Immature natural killer cell (primary cell): ENCODE measurements at regions not wholly inside any gene's neighbourhood (a gene's known extent, or its start where the extent isn't known, plus 50 kb on each side); places are given as distances from the start of the nearest gene placed in this dataset.
"Not testable (repeated sequence)": the region's sequence is repeated elsewhere in the genome, so short reads cannot be mapped to it uniquely, and the experiment has no call there.

Experiments used
- DNase-seq, 3 donors: peaks; one replicate each; pipeline ENCODE4 v3.0.0; 2022; ENCODE audit warnings: mixed read lengths in 1 of 3
- H3K27ac Mint-ChIP-seq, 6 donors: one replicate each; pipeline ENCODE4 v1.8.0; 2020; ENCODE audit warnings: mixed read lengths in 6 of 6, mild to moderate bottlenecking in 5 of 6, inconsistent platforms in 4 of 6, moderate library complexity in 3 of 6
- H3K27me3 Mint-ChIP-seq, 3 donors: one replicate each; pipeline ENCODE4 v1.8.0; 2020 to 2021; ENCODE audit warnings: low read depth in 3 of 3, mild to moderate bottlenecking in 3 of 3, mixed read lengths in 3 of 3, moderate library complexity in 3 of 3, inconsistent platforms in 1 of 3
- H3K36me3 Mint-ChIP-seq, 3 donors: one replicate each; pipeline ENCODE4 v1.8.0; 2020; ENCODE audit warnings: mixed read lengths in 3 of 3, inconsistent platforms in 2 of 3, mild to moderate bottlenecking in 2 of 3
- H3K4me1 Mint-ChIP-seq, 2 donors: one replicate each; pipeline ENCODE4 v1.8.0; 2020; ENCODE audit warnings: inconsistent platforms in 2 of 2, mild to moderate bottlenecking in 2 of 2, mixed read lengths in 2 of 2, moderate library complexity in 1 of 2
- H3K4me3 Mint-ChIP-seq, 5 donors: one replicate each; pipeline ENCODE4 v1.8.0; 2020; ENCODE audit warnings: mild to moderate bottlenecking in 5 of 5, mixed read lengths in 5 of 5, inconsistent platforms in 3 of 5, moderate library complexity in 3 of 5
- H3K9me3 Mint-ChIP-seq, 6 donors: one replicate each; pipeline ENCODE4 v1.8.0; 2020; ENCODE audit warnings: mild to moderate bottlenecking in 6 of 6, mixed read lengths in 6 of 6, inconsistent platforms in 4 of 6, moderate library complexity in 3 of 6

GRCh38 chr4:149183638-149184037 is 632.0 kb downstream of the IQCM start:
- DNase-seq, result no peak
- Mint-ChIP-seq H3K27ac (no peak overlapping the region), H3K9me3 (peaks cover 0 to 18% (median 7%) of the 10 kb centered on the region in 6 donors), H3K36me3 (no peaks in the 10 kb centered on the region), H3K27me3 (peaks cover 0 to 2% (median 0%) of the 10 kb centered on the region in 3 donors), H3K4me1 (no peaks in the 10 kb centered on the region), H3K4me3 (no peak overlapping the region)

DNA sequence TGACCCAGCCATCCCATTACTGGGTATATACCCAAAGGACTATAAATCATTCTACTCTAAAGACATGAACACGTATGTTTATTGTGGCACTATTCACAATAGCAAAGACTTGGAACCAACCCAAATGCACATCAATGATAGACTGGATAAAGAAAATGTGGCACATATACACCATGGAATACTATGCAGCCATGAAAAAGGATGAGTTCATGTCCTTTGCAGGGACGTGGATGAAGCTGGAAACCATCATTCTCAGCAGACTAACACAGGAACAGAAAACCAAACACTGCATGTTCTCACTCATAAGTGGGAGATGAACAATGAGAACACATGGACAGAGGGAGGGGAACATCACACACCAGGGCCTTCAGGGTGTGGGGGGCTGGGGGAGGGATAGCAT is 634.2 kb downstream of the IQCM start:
- H3K27ac Mint-ChIP-seq, DNase-seq, H3K4me3 Mint-ChIP-seq, H3K27me3 Mint-ChIP-seq, H3K4me1 Mint-ChIP-seq, H3K36me3 Mint-ChIP-seq: not testable (repeated sequence)
- peaks cover 1 to 24% (median 14%) of the 10 kb centered on the region in 6 donors for H3K9me3 Mint-ChIP-seq

- no peak for DNase-seq
- peaks cover 0 to 1% (median under 1%) of the 10 kb centered on the region in 3 donors for H3K27me3 Mint-ChIP-seq
- H3K9me3 Mint-ChIP-seq, result peaks cover 1 to 25% (median 15%) of the 10 kb centered on the region in 6 donors
- H3K36me3 Mint-ChIP-seq, result no peaks in the 10 kb centered on the region
- no peaks in the 10 kb centered on the region for H3K4me1 Mint-ChIP-seq
- H3K27ac Mint-ChIP-seq, result no peak overlapping the region
- no peak overlapping the region for H3K4me3 Mint-ChIP-seq
Observed at GRCh38 chr4:149176039-149176438, 639.6 kb downstream of the IQCM start.

DNA sequence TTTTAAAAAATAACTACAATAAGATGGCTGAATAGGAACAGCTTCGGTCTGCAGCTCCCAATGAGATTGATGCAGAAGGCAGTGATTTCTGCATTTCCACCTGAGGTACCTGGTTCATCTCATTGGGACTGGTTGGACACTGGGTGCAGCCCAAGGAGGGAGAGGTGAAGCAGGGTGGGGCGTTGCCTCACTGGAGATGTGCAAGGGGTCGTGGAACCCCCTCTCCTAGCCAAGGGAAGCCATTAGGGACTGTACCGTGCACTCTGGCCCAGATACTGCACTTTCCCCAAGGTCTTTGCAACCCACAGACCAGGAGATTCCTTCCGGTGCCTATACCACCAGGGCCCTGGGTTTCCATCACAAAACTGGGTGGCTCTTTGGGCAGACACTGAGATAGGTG is 640.1 kb downstream of the IQCM start:
- peaks cover 1 to 23% (median 14%) of the 10 kb centered on the region in 6 donors for H3K9me3 Mint-ChIP-seq
- H3K4me3 Mint-ChIP-seq, result no peak overlapping the region
- peaks cover 0 to 1% (median 0%) of the 10 kb centered on the region in 3 donors for H3K27me3 Mint-ChIP-seq
- no peak overlapping the region for H3K27ac Mint-ChIP-seq
- no peak for DNase-seq
- H3K4me1 Mint-ChIP-seq, result no peaks in the 10 kb centered on the region
- H3K36me3 Mint-ChIP-seq, result no peaks in the 10 kb centered on the region

DNA sequence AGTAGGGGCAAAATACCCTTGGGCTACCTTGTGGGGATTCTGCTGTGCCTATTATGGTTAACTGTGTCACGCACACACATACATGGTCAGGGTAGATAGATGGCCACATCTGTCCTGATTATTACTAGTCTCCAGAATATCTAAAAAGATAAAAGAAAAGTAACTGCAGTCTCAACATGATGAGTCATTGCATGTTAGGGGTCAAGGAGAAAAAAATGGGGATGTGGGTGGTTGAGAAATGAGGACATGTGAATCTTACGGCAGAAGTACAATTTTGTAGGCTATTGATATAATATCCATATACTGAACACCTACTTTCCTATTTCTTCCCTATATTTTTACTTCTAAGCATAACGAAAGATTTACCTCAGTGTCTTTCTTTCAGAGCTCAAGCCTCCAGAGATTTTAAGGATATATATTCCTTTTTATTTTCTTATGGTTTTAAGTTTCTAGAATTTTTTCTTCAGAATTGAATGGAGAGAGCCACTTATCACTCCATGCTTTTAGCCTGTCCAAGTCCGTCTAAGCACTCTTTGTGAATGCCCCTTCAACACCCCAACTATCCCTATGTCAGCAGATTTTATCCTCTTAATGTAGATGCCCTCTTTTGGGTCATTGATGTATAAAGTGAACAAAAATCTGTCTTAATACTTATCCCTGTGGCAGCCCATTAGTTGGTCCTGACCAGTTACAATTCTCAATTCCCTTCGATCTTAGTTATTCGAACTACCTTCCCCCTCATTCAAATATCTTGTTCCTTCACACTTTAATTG is 642.2 kb downstream of the IQCM start:
- no peaks in the 10 kb centered on the region for H3K4me1 Mint-ChIP-seq
- peaks cover 0 to 3% (median 2%) of the 10 kb centered on the region in 3 donors for H3K27me3 Mint-ChIP-seq
- no peak overlapping the region for H3K4me3 Mint-ChIP-seq
- no peak overlapping the region for H3K27ac Mint-ChIP-seq
- H3K36me3 Mint-ChIP-seq, result no peaks in the 10 kb centered on the region
- DNase-seq, result no peak
- H3K9me3 Mint-ChIP-seq, result peaks cover 4 to 24% (median 10%) of the 10 kb centered on the region in 6 donors

DNA sequence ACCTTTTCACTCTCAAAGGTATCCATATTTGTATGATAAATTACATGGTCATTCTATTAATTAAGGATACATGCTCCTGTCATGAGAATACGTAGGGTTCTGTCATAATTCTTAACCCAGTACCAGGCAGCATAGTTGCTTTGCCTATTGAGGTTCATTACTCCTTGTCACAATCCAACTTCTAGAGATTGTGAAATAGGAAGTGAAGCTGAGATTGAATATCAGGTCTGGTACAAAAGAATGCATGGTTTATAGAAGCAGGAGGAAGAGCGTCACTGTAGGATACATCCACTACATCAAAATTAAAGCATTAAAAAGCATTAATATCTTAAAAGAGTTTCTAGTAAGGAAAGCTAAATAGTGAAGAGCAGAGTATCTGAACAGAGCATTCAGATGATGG is 647.0 kb downstream of the IQCM start:
- H3K4me3 Mint-ChIP-seq, result no peak overlapping the region
- H3K27ac Mint-ChIP-seq, result no peak overlapping the region
- no peaks in the 10 kb centered on the region for H3K36me3 Mint-ChIP-seq

DNA sequence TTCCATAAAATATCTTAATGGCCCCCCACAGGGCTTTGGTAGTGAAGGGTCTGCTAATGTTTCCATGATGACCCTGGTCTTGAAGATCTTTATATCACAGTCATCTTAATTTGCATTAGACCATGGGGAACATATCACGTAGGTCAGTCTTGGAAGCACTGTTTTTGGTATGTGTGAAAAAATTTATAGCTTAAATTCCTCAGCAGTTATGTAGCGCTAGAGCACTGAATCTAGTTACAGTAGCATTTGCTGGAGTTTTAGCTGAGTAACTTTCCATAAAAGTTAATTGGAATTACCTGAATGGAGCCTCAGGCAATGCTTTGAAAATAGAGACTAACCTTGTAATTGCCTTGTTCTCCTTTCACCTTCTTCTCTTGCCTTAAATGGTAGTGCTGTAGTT is 648.8 kb downstream of the IQCM start:
- H3K4me3 Mint-ChIP-seq, result no peak overlapping the region
- peaks cover under 1 to 2% (median 1%) of the 10 kb centered on the region in 3 donors for H3K27me3 Mint-ChIP-seq
- DNase-seq, result no peak
- no peaks in the 10 kb centered on the region for H3K36me3 Mint-ChIP-seq
- peaks cover 0 to 17% (median 5%) of the 10 kb centered on the region in 6 donors for H3K9me3 Mint-ChIP-seq
- no peak overlapping the region for H3K27ac Mint-ChIP-seq
- H3K4me1 Mint-ChIP-seq, result no peaks in the 10 kb centered on the region

More for the DNA sequence above, 647.0 kb downstream of the IQCM start:
- Mint-ChIP-seq H3K9me3 (peaks cover 0 to 14% (median 5%) of the 10 kb centered on the region in 6 donors), H3K27me3 (peaks cover 0 to 2% (median 2%) of the 10 kb centered on the region in 3 donors), H3K4me1 (no peaks in the 10 kb centered on the region)
- no peak for DNase-seq

DNA sequence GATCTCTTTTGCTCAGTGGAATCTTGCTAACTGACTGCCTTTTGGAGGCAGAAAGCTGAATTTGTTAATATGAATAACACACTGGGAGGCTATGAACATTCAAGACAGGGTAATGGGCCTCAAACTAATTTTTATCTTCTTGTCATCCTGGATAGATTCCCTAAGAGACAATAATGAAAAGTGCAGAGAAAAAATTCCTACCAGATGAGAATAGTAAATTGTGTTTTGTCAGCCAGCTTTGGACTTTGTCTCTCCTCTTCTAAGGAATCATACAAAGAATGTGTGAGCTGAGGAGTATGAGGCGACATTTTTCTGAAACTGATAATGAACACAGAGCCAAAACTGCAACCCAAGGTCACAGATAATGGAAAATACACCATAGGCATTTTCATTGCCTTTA is 649.3 kb downstream of the IQCM start:
- H3K9me3 Mint-ChIP-seq, result peaks cover 0 to 18% (median 5%) of the 10 kb centered on the region in 6 donors
- H3K4me1 Mint-ChIP-seq, result no peaks in the 10 kb centered on the region
- DNase-seq, result no peak
- H3K27ac Mint-ChIP-seq, result no peak overlapping the region
- peaks cover 1 to 3% (median 2%) of the 10 kb centered on the region in 3 donors for H3K27me3 Mint-ChIP-seq
- H3K4me3 Mint-ChIP-seq, result no peak overlapping the region
- H3K36me3 Mint-ChIP-seq, result no peaks in the 10 kb centered on the region

GRCh38 chr4:149164282-149164681 is 651.4 kb downstream of the IQCM start:
- H3K4me3 Mint-ChIP-seq, result no peak overlapping the region
- H3K9me3 Mint-ChIP-seq, result peaks cover 0 to 13% (median 4%) of the 10 kb centered on the region in 6 donors
- DNase-seq, result no peak
- no peaks in the 10 kb centered on the region for H3K4me1 Mint-ChIP-seq
- H3K36me3 Mint-ChIP-seq, result no peaks in the 10 kb centered on the region
- no peak overlapping the region for H3K27ac Mint-ChIP-seq
- peaks cover 0 to 3% (median 2%) of the 10 kb centered on the region in 3 donors for H3K27me3 Mint-ChIP-seq

- DNase-seq, result no peak
- H3K36me3 Mint-ChIP-seq, result no peaks in the 10 kb centered on the region
- H3K27ac Mint-ChIP-seq, result no peak overlapping the region
- no peak overlapping the region for H3K4me3 Mint-ChIP-seq
- H3K9me3 Mint-ChIP-seq, result peaks cover 0 to 9% (median 2%) of the 10 kb centered on the region in 6 donors
- peaks cover 0 to 5% (median 0%) of the 10 kb centered on the region in 3 donors for H3K27me3 Mint-ChIP-seq
- H3K4me1 Mint-ChIP-seq, result no peaks in the 10 kb centered on the region
Observed at GRCh38 chr4:149161247-149161646, 654.4 kb downstream of the IQCM start.

DNA sequence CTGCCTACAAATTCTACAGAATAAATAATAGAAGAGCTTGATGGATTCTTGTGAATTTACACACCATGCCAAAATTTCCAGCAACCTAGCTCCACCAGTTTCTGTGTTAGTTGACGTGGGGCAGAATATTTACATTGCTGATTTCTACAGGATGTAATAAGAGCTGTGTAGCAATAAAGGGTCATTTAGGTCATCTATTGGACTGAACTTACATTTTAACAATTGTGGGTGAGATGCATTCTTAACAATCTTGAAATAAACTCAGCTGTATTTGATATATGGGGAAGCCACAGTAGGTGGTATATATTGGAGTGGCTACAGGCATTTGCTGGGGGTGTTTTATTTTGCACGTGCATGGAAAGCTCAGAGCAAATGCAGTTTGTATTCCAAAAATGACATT is 655.3 kb downstream of the IQCM start:
- no peak overlapping the region for H3K4me3 Mint-ChIP-seq
- H3K27me3 Mint-ChIP-seq, result peaks cover 0 to 5% (median 1%) of the 10 kb centered on the region in 3 donors
- peaks cover 0 to 10% (median 4%) of the 10 kb centered on the region in 6 donors for H3K9me3 Mint-ChIP-seq
- H3K36me3 Mint-ChIP-seq, result no peaks in the 10 kb centered on the region
- H3K4me1 Mint-ChIP-seq, result no peaks in the 10 kb centered on the region
- H3K27ac Mint-ChIP-seq, result no peak overlapping the region
- no peak for DNase-seq

- DNase-seq, result no peak
- H3K27me3 Mint-ChIP-seq, result peaks cover 0 to 5% (median 2%) of the 10 kb centered on the region in 3 donors
- H3K27ac Mint-ChIP-seq, result no peak overlapping the region
- no peak overlapping the region for H3K4me3 Mint-ChIP-seq
- H3K36me3 Mint-ChIP-seq, result no peaks in the 10 kb centered on the region
- peaks cover 0 to 10% (median 4%) of the 10 kb centered on the region in 6 donors for H3K9me3 Mint-ChIP-seq
- H3K4me1 Mint-ChIP-seq, result no peaks in the 10 kb centered on the region
Observed at GRCh38 chr4:149158817-149159216, 656.8 kb downstream of the IQCM start.

GRCh38 chr4:149145803-149146202 is 669.8 kb downstream of the IQCM start:
- H3K9me3 Mint-ChIP-seq, result peaks cover 6 to 28% (median 14%) of the 10 kb centered on the region in 6 donors
- no peaks in the 10 kb centered on the region for H3K4me1 Mint-ChIP-seq
- H3K36me3 Mint-ChIP-seq, result no peaks in the 10 kb centered on the region
- peaks cover 0 to 3% (median 2%) of the 10 kb centered on the region in 3 donors for H3K27me3 Mint-ChIP-seq
- no peak overlapping the region for H3K4me3 Mint-ChIP-seq
- H3K27ac Mint-ChIP-seq, result no peak overlapping the region
- no peak for DNase-seq

- no peak for DNase-seq
- H3K4me1 Mint-ChIP-seq, result no peaks in the 10 kb centered on the region
- no peak overlapping the region for H3K4me3 Mint-ChIP-seq
- no peaks in the 10 kb centered on the region for H3K36me3 Mint-ChIP-seq
- peaks cover 0 to 3% (median 2%) of the 10 kb centered on the region in 3 donors for H3K27me3 Mint-ChIP-seq
- no peak overlapping the region for H3K27ac Mint-ChIP-seq
- peaks cover 6 to 36% (median 15%) of the 10 kb centered on the region in 6 donors for H3K9me3 Mint-ChIP-seq
Observed at GRCh38 chr4:149144060-149144459, 671.6 kb downstream of the IQCM start.
